GM23338 (cell line): ENCODE measurements at regions not wholly inside any gene's neighbourhood (a gene's known extent, or its start where the extent isn't known, plus 50 kb on each side); places are given as distances from the start of the nearest gene placed in this dataset.

Experiments
- ATAC-seq: fragments of 200-7000 bp; cut with Tn5 transposase; 3 replicates; pipeline ENCODE4 v1.9.1; 2020
- DNase-seq: peaks from one replicate; pipeline ENCODE4 v3.0.0-alpha.2; 2015; ENCODE audit warnings: low spot score
- H2AFZ ChIP-seq: fragments of 200-600 bp; sonication (generic); 2 replicates; pipeline ENCODE4 v1.8.0; 2016; ENCODE audit warnings: antibody characterized with exemption, mild to moderate bottlenecking, moderate library complexity
- H3F3A ChIP-seq: fragments of 200-600 bp; sonication (generic); replicated peaks from 2 replicates; pipeline ENCODE4 v1.8.0; 2017; ENCODE audit warnings: antibody characterized with exemption, mixed run types, low read depth
- H3K27ac ChIP-seq: fragments of 200-600 bp; sonication (generic); 2 replicates; pipeline ENCODE4 v1.6.1; 2016; ENCODE audit warnings: low read depth
- H3K27me3 ChIP-seq: fragments of 200-600 bp; sonication (generic); 2 replicates; pipeline ENCODE4 v1.8.0; 2016; ENCODE audit warnings: mild to moderate bottlenecking, mixed run types, moderate library complexity; ENCODE audit not compliant: insufficient read depth
- H3K36me3 ChIP-seq: fragments of 200-600 bp; sonication (generic); 2 replicates; pipeline ENCODE4 v1.8.0; 2016; ENCODE audit warnings: mild to moderate bottlenecking; ENCODE audit not compliant: insufficient read depth
- H3K4me1 ChIP-seq: fragments of 200-600 bp; sonication (generic); 2 replicates; pipeline ENCODE4 v1.8.0; 2016; ENCODE audit warnings: mild to moderate bottlenecking, moderate library complexity; ENCODE audit not compliant: insufficient read depth
- H3K4me2 ChIP-seq: fragments of 200-600 bp; sonication (generic); 2 replicates; pipeline ENCODE4 v1.7.1; 2017; ENCODE audit warnings: mixed run types
- H3K4me3 ChIP-seq: fragments of 200-600 bp; sonication (generic); 2 replicates; pipeline ENCODE4 v1.6.1; 2016; ENCODE audit warnings: mixed run types
- H3K79me2 ChIP-seq: fragments of 200-600 bp; sonication (generic); replicated peaks from 2 replicates; pipeline ENCODE4 v1.8.0; 2017; ENCODE audit warnings: mild to moderate bottlenecking; ENCODE audit not compliant: insufficient read depth
- H3K9me2 ChIP-seq: fragments of 200-600 bp; sonication (generic); 2 replicates; pipeline ENCODE4 v1.8.0; 2017; ENCODE audit not compliant: insufficient read depth
- H4K20me1 ChIP-seq: fragments of 200-600 bp; sonication (generic); replicated peaks from 2 replicates; pipeline ENCODE4 v1.8.0; 2017; ENCODE audit warnings: mild to moderate bottlenecking; ENCODE audit not compliant: insufficient read depth
- H3K27ac Mint-ChIP-seq: 2 replicates; pipeline ENCODE4 v1.8.0; 2020; ENCODE audit warnings: inconsistent platforms, mild to moderate bottlenecking, moderate library complexity, mixed read lengths
- H3K27me3 Mint-ChIP-seq: 3 replicates; pipeline ENCODE4 v1.8.0; 2022; ENCODE audit warnings: low read depth, mild to moderate bottlenecking, moderate library complexity, mixed read lengths, inconsistent platforms; ENCODE audit not compliant: insufficient read depth, poor library complexity
- H3K36me3 Mint-ChIP-seq: 3 replicates; pipeline ENCODE4 v1.8.0; 2021; ENCODE audit warnings: low read depth, mild to moderate bottlenecking, inconsistent platforms, moderate library complexity, mixed read lengths
- H3K4me1 Mint-ChIP-seq: 3 replicates; pipeline ENCODE4 v1.8.0; 2020; ENCODE audit warnings: mild to moderate bottlenecking, inconsistent platforms, mixed read lengths
- H3K4me3 Mint-ChIP-seq: 3 replicates; pipeline ENCODE4 v1.8.0; 2021; ENCODE audit warnings: moderate library complexity, mild to moderate bottlenecking, inconsistent platforms, mixed read lengths
- H3K9me3 Mint-ChIP-seq: 3 replicates; pipeline ENCODE4 v1.8.0; 2020; ENCODE audit warnings: moderate library complexity, mild to moderate bottlenecking, inconsistent platforms, mixed read lengths
- CREB1 ChIP-seq: fragments of 250-450 bp; sonication (Bioruptor Pico); IDR thresholded peaks from 2 replicates; pipeline ENCODE4 v1.5.0; 2020; ENCODE audit warnings: low read depth, mild to moderate bottlenecking, moderate library complexity
- EZH2phosphoT487 ChIP-seq: fragments of 200-600 bp; sonication (generic); IDR thresholded peaks from one replicate; pipeline ENCODE4 v1.8.1; 2018; ENCODE audit warnings: antibody characterized with exemption; ENCODE audit not compliant: unreplicated experiment
- JUNB ChIP-seq: IDR thresholded peaks from one replicate; pipeline ENCODE4 v1.6.1; 2016; ENCODE audit warnings: antibody characterized with exemption; ENCODE audit not compliant: unreplicated experiment
- NANOG ChIP-seq: IDR thresholded peaks from 2 replicates; pipeline ENCODE4 v1.6.1; 2016; ENCODE audit warnings: antibody characterized with exemption, borderline replicate concordance
- POLR2AphosphoS5 ChIP-seq: IDR thresholded peaks from 2 replicates; pipeline ENCODE4 v1.6.1; 2016; ENCODE audit warnings: antibody characterized with exemption, low read depth
- STAT1 ChIP-seq: IDR thresholded peaks from one replicate; pipeline ENCODE4 v1.6.1; 2016; ENCODE audit warnings: antibody characterized with exemption; ENCODE audit not compliant: unreplicated experiment
- ZNF114 ChIP-seq: fragments of 250-450 bp; sonication (Bioruptor Pico); IDR thresholded peaks from 2 replicates; pipeline ENCODE4 v1.5.0; 2020; ENCODE audit warnings: mild to moderate bottlenecking, moderate library complexity
- ZNF331 ChIP-seq: fragments of 250-450 bp; sonication (Bioruptor Pico); IDR thresholded peaks from 2 replicates; pipeline ENCODE4 v1.5.0; 2020; ENCODE audit warnings: low read depth, mild to moderate bottlenecking, moderate library complexity
- TF ChIP-seq, protein P1 (sequence below): IDR thresholded peaks from one replicate; pipeline ENCODE4 v1.6.1; 2018; ENCODE audit warnings: antibody characterized with exemption; ENCODE audit not compliant: unreplicated experiment
- TF ChIP-seq, protein P2 (sequence below): IDR thresholded peaks from 2 replicates; pipeline ENCODE4 v1.6.1; 2016; ENCODE audit warnings: antibody characterized with exemption

DNA sequence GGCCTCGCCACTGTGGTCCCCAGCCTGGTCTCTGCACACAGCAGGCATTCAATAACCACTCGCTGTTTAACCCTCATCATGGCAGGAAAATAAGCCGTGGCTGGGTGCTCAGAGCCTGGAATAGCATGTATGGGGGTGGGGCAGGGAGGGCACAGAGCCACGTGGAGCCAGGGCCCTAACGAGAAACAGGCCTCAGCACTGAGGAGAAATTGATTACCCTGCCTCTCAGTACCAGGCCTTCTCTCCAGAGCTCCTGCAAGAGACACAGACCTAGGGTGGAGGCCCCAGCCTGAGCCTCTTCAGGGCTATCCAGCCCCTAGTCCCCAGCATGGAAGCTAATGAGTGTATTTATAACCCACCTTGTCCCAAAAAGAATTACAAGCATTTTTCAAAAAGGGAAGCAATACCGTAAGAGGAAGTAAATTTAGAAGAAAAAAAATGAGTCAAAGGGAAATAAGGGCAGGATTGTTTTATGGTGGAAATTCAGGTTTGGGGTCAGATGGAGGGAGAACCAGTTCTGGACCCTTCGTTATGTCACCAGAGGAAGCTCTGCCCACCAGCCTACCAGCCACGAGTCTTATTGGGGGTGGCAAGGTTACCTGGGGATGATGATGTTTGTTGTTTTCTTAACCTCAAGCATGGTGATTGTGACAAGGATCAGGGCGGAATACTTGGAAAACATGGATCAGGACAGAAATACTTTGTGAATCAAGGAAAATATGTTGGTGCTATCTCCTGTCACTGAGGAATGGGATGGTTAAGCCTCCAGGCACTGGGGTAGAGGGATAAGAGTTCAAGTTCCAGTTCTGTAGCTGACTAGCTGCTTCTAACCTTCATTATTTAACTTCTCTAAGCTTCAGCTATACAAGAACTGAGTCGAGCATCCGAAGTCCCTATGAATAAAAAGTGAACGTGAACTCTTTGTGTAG, 101.9 kb upstream of the RBPJ start:
- Histone ChIP-seq H2AFZ (peak overlapping the region; percentile 91; the same call in 1 of the 2 replicates), H3K79me2 (no peaks in the 10 kb centered on the region), H3F3A (no peaks in the 10 kb centered on the region), H3K9me2 (0 out of 2 replicates have a peak, but pooled peaks cover under 1% of the 10 kb centered on the region), H3K4me3 (no peak overlapping the region), H3K36me3 (no peaks in the 10 kb centered on the region), H4K20me1 (no peaks in the 10 kb centered on the region), H3K27me3 (no peaks in the 10 kb centered on the region), H3K27ac (no peak overlapping the region), H3K4me2 (no peak overlapping the region), H3K4me1 (no peaks in the 10 kb centered on the region)
- 0 out of 3 replicates have a peak, but pooled peaks cover 2% of the 10 kb centered on the region for H3K4me1 Mint-ChIP-seq
- no peak overlapping the region for H3K4me3 Mint-ChIP-seq
- peaks cover 2% of the 10 kb centered on the region for H3K27me3 Mint-ChIP-seq
- H3K9me3 Mint-ChIP-seq: peaks cover 2% of the 10 kb centered on the region; the same call in 1 of the 3 replicates
- no peak overlapping the region for H3K27ac Mint-ChIP-seq
- no peak for ATAC-seq
- H3K36me3 Mint-ChIP-seq: no peaks in the 10 kb centered on the region
- TF ChIP-seq, protein P1, sequence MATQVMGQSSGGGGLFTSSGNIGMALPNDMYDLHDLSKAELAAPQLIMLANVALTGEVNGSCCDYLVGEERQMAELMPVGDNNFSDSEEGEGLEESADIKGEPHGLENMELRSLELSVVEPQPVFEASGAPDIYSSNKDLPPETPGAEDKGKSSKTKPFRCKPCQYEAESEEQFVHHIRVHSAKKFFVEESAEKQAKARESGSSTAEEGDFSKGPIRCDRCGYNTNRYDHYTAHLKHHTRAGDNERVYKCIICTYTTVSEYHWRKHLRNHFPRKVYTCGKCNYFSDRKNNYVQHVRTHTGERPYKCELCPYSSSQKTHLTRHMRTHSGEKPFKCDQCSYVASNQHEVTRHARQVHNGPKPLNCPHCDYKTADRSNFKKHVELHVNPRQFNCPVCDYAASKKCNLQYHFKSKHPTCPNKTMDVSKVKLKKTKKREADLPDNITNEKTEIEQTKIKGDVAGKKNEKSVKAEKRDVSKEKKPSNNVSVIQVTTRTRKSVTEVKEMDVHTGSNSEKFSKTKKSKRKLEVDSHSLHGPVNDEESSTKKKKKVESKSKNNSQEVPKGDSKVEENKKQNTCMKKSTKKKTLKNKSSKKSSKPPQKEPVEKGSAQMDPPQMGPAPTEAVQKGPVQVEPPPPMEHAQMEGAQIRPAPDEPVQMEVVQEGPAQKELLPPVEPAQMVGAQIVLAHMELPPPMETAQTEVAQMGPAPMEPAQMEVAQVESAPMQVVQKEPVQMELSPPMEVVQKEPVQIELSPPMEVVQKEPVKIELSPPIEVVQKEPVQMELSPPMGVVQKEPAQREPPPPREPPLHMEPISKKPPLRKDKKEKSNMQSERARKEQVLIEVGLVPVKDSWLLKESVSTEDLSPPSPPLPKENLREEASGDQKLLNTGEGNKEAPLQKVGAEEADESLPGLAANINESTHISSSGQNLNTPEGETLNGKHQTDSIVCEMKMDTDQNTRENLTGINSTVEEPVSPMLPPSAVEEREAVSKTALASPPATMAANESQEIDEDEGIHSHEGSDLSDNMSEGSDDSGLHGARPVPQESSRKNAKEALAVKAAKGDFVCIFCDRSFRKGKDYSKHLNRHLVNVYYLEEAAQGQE: no peak
- no peak for TF ChIP-seq EZH2phosphoT487
- TF ChIP-seq POLR2AphosphoS5: no peak
- no peak for TF ChIP-seq ZNF331 (CRISPR knock-in tag)
- TF ChIP-seq, protein P2, sequence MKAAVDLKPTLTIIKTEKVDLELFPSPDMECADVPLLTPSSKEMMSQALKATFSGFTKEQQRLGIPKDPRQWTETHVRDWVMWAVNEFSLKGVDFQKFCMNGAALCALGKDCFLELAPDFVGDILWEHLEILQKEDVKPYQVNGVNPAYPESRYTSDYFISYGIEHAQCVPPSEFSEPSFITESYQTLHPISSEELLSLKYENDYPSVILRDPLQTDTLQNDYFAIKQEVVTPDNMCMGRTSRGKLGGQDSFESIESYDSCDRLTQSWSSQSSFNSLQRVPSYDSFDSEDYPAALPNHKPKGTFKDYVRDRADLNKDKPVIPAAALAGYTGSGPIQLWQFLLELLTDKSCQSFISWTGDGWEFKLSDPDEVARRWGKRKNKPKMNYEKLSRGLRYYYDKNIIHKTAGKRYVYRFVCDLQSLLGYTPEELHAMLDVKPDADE: no peak
- no peak for TF ChIP-seq STAT1
- no peak for TF ChIP-seq JUNB
- no peak for TF ChIP-seq NANOG
- DNase-seq: no peak

DNA sequence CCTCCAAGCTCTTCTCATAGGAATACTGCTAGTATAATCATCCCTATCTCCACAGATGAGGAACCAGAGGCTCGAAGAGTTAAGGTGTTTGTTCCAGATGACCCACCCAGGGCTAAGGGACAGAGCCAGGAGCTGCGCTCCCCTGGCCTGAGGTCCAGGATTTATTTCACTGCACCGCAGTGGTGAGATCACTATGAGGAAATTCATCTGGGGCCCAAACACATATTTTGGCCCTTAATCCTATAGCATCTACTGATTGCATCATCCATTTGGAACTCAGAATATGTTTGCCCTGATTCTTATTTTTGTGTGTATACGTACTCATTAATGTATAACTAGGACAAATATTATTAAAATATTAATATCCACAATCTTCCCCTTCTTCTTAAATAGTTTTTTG, 100.1 kb upstream of the RBPJ start:
- H3K79me2 ChIP-seq: no peaks in the 10 kb centered on the region
- H3F3A ChIP-seq: no peaks in the 10 kb centered on the region
- H3K4me2 ChIP-seq: no peak overlapping the region
- H3K36me3 ChIP-seq: no peaks in the 10 kb centered on the region
- 0 out of 2 replicates have a peak overlapping the region, but pooled peaks have one; percentile 28 for H2AFZ ChIP-seq
- Mint-ChIP-seq H3K27me3 (peaks cover 2% of the 10 kb centered on the region), H3K36me3 (no peaks in the 10 kb centered on the region), H3K27ac (no peak overlapping the region), H3K4me1 (0 out of 3 replicates have a peak, but pooled peaks cover 2% of the 10 kb centered on the region), H3K4me3 (no peak overlapping the region), H3K9me3 (no peaks in the 10 kb centered on the region)
- H3K27me3 ChIP-seq: no peaks in the 10 kb centered on the region
- no peaks in the 10 kb centered on the region for H4K20me1 ChIP-seq
- no peaks in the 10 kb centered on the region for H3K4me1 ChIP-seq
- no peak for DNase-seq
- no peak overlapping the region for H3K27ac ChIP-seq
- no peaks in the 10 kb centered on the region for H3K9me2 ChIP-seq
- H3K4me3 ChIP-seq: no peak overlapping the region
- no peak for ATAC-seq
- TF ChIP-seq ZNF114: no peak
- TF ChIP-seq POLR2AphosphoS5: no peak
- no peak for TF ChIP-seq ZNF331 (CRISPR knock-in tag)
- TF ChIP-seq EZH2phosphoT487: no peak
- no peak for TF ChIP-seq JUNB
- no peak for TF ChIP-seq CREB1 (CRISPR knock-in tag)
- no peak for TF ChIP-seq STAT1
